Large intestine (tissue), 3 donors: ENCODE measurements at regions not wholly inside any gene's neighbourhood (a gene's known extent, or its start where the extent isn't known, plus 50 kb on each side); places are given as distances from the start of the nearest gene placed in this dataset.

Source experiments
- DNase-seq, 2 donors: peaks; one replicate each; pipeline versions ENCODE4 v3.0.0 to v3.0.0-alpha.2; 2013
- H3K27ac ChIP-seq: one replicate; pipeline ENCODE4 v1.5.1; 2013; ENCODE audit warnings: low read length
- H3K27me3 ChIP-seq: 2 replicates; pipeline ENCODE4 v1.6.1; 2013; ENCODE audit warnings: low read length; ENCODE audit not compliant: control insufficient read depth, insufficient read depth
- H3K36me3 ChIP-seq: 2 replicates; pipeline ENCODE4 v1.6.1; 2013; ENCODE audit warnings: low read length; ENCODE audit not compliant: control insufficient read depth, insufficient read depth
- H3K4me1 ChIP-seq: one replicate; pipeline ENCODE4 v1.6.1; 2013; ENCODE audit warnings: low read length; ENCODE audit not compliant: control insufficient read depth, insufficient read depth
- H3K4me3 ChIP-seq: one replicate; pipeline ENCODE4 v1.5.1; 2013; ENCODE audit warnings: low read length
- H3K9me3 ChIP-seq: one replicate; pipeline ENCODE4 v1.6.1; 2013; ENCODE audit warnings: mild to moderate bottlenecking, low read depth, low read length, moderate library complexity; ENCODE audit not compliant: control insufficient read depth
- WGBS: methylation state at CpG from one replicate; pipeline ENCODE4 v1.1.5; 2013; ENCODE audit warnings: low lambda C conversion rate; ENCODE audit not compliant: insufficient coverage; 5-methylcytosine and 5-hydroxymethylcytosine counted together

GRCh38 chr5:77948476-77948875 lies 172.3 kb upstream of the TBCA start:
- 86% methylated on average over 1 of the region's 1 CpG for WGBS

GRCh38 chr5:77947041-77947428 lies 170.9 kb upstream of the TBCA start:
- Histone ChIP-seq H3K27me3 (peaks cover 28% of the 10 kb centered on the region), H3K36me3 (no peaks in the 10 kb centered on the region), H3K9me3 (no peaks in the 10 kb centered on the region), H3K4me3 (no peak overlapping the region), H3K27ac (no peak overlapping the region), H3K4me1 (no peaks in the 10 kb centered on the region)
- no peak for DNase-seq
- 80% methylated on average over 1 of the region's 7 CpGs for WGBS

More at GRCh38 chr5:77948476-77948875, 172.3 kb upstream of the TBCA start:
- Histone ChIP-seq H3K27ac (no peak overlapping the region), H3K27me3 (peaks cover 31% of the 10 kb centered on the region), H3K9me3 (no peaks in the 10 kb centered on the region), H3K36me3 (no peaks in the 10 kb centered on the region), H3K4me3 (no peak overlapping the region), H3K4me1 (no peaks in the 10 kb centered on the region)
- no peak for DNase-seq

- DNase-seq = no peak
- peaks cover 24% of the 10 kb centered on the region for H3K27me3 ChIP-seq
- WGBS = 41% methylated on average over 4 of the region's 4 CpGs
- no peaks in the 10 kb centered on the region for H3K4me1 ChIP-seq
- H3K9me3 ChIP-seq = no peaks in the 10 kb centered on the region
- no peaks in the 10 kb centered on the region for H3K36me3 ChIP-seq
- no peak overlapping the region for H3K27ac ChIP-seq
- H3K4me3 ChIP-seq = no peak overlapping the region
These were observed 170.4 kb upstream of the TBCA start for GRCh38 chr5:77946381-77947040.

- Histone ChIP-seq H3K4me1 (no peaks in the 10 kb centered on the region), H3K4me3 (no peak overlapping the region), H3K27me3 (peaks cover 24% of the 10 kb centered on the region), H3K27ac (no peak overlapping the region), H3K9me3 (no peaks in the 10 kb centered on the region), H3K36me3 (no peaks in the 10 kb centered on the region)
- no peak for DNase-seq
- WGBS = no CpG with 5 or more reads among the region's 3 CpGs
These were observed 169.7 kb upstream of the TBCA start for GRCh38 chr5:77945874-77946273.

- H3K27ac ChIP-seq = no peak overlapping the region
- H3K4me1 ChIP-seq = no peaks in the 10 kb centered on the region
- no peaks in the 10 kb centered on the region for H3K36me3 ChIP-seq
- no peaks in the 10 kb centered on the region for H3K9me3 ChIP-seq
- no peak for DNase-seq
- H3K27me3 ChIP-seq = peaks cover 16% of the 10 kb centered on the region
- WGBS = 100% methylated on average over 3 of the region's 3 CpGs
- H3K4me3 ChIP-seq = no peak overlapping the region
These were observed 168.7 kb upstream of the TBCA start for GRCh38 chr5:77944757-77945340.

GRCh38 chr5:77943851-77944250 lies 167.7 kb upstream of the TBCA start:
- no peaks in the 10 kb centered on the region for H3K4me1 ChIP-seq
- DNase-seq = no peak

GRCh38 chr5:77942578-77943239 lies 166.6 kb upstream of the TBCA start:
- H3K27me3 ChIP-seq = peaks cover 12% of the 10 kb centered on the region
- H3K9me3 ChIP-seq = no peaks in the 10 kb centered on the region
- no peak for DNase-seq
- no peak overlapping the region for H3K27ac ChIP-seq
- no peak overlapping the region for H3K4me3 ChIP-seq
- no peaks in the 10 kb centered on the region for H3K4me1 ChIP-seq
- H3K36me3 ChIP-seq = no peaks in the 10 kb centered on the region
- 100% methylated on average over 1 of the region's 10 CpGs for WGBS

More at GRCh38 chr5:77943851-77944250, 167.7 kb upstream of the TBCA start:
- Histone ChIP-seq H3K27ac (no peak overlapping the region), H3K4me3 (no peak overlapping the region), H3K27me3 (peaks cover 11% of the 10 kb centered on the region), H3K9me3 (no peaks in the 10 kb centered on the region), H3K36me3 (no peaks in the 10 kb centered on the region)
- 60% methylated on average over 1 of the region's 2 CpGs for WGBS

- WGBS = no CpG with 5 or more reads among the region's 6 CpGs
- no peak overlapping the region for H3K27ac ChIP-seq
- H3K36me3 ChIP-seq = no peaks in the 10 kb centered on the region
- no peak for DNase-seq
- no peak overlapping the region for H3K4me3 ChIP-seq
- H3K9me3 ChIP-seq = peaks cover 4% of the 10 kb centered on the region
- H3K4me1 ChIP-seq = no peaks in the 10 kb centered on the region
- peaks cover 13% of the 10 kb centered on the region for H3K27me3 ChIP-seq
These were observed 161.1 kb upstream of the TBCA start for GRCh38 chr5:77937015-77937908.

GRCh38 chr5:77936365-77936693 lies 160.2 kb upstream of the TBCA start:
- whole genome bisulfite sequencing = no CpG with 5 or more reads among the region's 3 CpGs
- Histone ChIP-seq H3K27ac (no peak overlapping the region), H3K4me3 (no peak overlapping the region), H3K36me3 (no peaks in the 10 kb centered on the region), H3K27me3 (peaks cover 13% of the 10 kb centered on the region), H3K9me3 (peaks cover 4% of the 10 kb centered on the region), H3K4me1 (no peaks in the 10 kb centered on the region)
- no peak for DNase-seq
